ENCODE measurements at regions not wholly inside any gene's neighbourhood (a gene's known extent, or its start where the extent isn't known, plus 50 kb on each side); places are given as distances from the start of the nearest gene placed in this dataset.
"Not testable (repeated sequence)": the region's sequence is repeated elsewhere in the genome, so short reads cannot be mapped to it uniquely, and the experiment has no call there.

DNA sequence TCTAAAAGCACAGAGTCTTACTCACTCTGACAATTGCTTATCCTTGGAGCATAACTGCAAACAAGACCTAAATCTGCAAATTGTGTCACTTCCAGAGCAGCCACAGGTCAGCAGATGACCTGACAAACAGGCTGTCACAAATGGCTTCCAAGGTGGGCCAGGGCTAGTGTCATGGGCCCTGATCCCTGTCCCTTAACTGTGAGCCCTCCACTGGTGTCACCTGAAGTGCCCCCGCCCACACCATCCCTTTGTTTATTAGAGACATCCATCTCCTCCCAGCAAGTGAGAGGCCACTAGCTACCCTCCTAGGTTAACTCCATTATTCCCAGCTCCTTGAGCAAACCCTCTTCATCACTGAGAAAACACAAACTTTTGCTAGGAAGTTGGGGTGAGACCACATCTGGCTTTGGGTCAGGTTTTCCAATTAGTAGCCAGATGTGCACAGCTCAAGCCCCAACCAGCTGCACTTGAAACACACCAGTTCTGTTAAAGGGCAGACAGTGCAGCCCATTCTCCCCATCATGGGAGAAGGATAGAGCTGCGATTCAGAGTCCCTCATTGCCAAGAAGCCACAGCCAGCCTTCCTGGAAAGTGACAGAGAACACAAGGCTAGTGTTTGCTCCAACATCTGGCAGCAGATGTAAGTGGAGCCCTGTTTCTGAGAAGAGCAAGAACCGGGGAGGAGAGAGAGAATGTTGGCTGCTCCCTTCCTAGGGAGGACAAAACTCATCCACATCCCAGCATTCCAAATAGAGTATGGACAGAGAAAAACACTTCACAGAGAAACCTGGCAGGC, 75.7 kb upstream of the NANOS1 start:
- no peak for DNase-seq

- no peak for DNase-seq
These were observed 74.0 kb upstream of the NANOS1 start for GRCh38 chr10:118955531-118955930.

DNA sequence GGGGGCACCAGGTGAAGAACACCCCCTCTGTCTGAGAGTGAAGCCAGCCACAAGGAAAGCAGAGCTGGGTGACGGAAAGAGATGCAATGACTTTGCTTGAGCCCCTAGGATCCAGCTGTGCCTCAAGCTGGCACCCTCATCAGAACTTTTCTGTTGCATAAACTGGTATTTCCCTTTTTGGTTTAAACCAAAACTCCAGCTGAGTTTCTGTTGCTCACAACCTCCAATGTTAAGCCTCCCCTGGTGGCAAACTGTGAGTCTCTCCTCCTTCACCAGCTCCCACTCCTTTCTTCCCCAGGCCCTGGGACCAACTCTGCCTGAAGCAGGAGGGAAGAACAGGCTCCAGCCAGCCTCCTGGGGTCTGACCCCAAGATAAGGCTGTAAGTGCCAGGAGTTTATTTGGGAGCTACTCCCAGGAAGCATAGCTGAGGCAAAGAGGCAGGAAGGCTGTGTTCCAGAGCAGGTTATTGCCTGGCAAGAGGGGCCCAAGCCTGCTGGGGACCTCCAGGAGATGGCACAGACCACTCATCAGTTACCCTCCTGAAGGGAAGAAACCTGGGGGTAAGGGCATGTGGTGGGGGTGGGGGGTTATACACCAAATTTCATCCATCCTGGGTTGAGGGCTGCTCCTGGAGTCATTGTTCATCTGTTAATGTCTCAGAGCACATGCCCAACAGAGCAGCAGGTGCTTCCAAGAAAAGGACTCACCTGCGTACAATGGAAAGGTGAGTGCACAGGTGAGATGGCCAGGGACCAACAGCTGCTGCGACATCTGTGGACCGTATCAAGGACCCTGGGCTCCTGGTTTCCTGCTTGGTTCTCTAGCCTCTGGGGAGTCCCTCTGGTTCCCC, 73.3 kb upstream of the NANOS1 start:
- DNase-seq = peak; percentile 81

DNA sequence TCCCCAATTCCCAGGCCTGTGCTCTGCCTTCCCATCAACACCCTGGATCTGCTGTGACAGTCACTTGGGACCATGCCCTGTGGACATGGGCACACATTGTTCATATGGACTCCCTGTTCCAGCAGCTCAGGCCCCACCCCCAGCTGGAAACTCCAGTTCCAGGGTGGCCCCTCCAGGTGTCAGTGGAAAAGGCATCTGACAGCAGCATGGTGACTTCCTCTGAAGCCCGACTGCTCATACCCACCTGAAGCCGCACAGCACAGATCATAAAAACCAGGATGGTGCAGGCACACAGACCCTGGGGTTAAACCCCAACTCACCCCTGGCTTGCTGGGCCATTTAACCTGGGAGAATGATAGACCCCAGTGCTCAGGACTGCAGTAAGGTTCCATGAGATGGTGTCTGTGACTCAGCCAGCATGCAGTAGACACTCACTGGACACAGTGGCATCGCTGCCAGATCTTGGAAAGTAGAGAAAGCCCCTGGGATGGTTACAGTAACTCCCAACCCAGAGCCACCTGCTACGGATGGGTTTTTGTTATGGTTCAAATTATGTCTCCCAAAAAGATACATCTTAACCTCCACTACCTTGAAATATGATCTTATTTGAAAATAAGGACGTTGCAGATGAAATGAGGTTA, 72.6 kb upstream of the NANOS1 start:
- no peak for DNase-seq

GRCh38 chr10:118957443-118957825, 72.1 kb upstream of the NANOS1 start:
- no peak for DNase-seq

DNA sequence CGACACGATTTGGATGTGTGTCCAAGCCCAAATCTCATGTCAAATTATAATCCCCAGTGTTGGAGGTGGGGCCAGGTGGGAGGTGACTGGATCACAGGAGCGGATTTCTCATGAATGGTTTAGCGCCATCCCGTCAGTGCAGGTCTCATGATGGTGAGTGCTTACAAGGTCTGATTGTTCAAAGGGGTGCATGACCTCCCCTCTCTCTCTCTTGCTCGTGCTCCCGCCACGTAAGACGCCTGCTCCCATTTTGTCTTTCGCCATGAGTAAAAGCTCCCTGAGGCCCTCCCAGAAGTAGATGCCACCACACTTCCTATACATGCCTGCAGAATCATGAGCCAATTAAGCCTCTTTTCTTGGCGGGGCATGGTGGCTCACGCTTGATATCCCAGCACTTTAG, 71.5 kb upstream of the NANOS1 start:
- DNase-seq = no peak

DNA sequence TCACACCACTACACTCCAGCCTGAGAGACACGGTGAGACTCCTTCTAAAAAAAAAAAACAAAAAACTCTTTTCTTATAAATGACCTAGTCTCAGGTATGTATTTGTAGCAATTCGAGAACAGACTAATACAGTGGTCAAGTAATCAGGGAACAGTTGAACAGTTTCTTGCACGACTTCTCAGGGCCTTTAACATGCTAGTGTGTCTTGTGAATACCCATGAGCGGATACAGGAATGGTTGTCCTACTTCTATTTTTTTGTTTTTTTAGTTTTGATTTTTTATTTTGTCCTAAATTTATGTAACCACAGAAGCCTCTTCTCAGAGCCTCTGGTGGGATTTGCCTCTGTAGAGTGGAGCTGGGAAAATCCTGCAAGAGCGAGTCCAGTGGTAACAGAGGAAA, 71.0 kb upstream of the NANOS1 start:
- DNase-seq = no peak

DNA sequence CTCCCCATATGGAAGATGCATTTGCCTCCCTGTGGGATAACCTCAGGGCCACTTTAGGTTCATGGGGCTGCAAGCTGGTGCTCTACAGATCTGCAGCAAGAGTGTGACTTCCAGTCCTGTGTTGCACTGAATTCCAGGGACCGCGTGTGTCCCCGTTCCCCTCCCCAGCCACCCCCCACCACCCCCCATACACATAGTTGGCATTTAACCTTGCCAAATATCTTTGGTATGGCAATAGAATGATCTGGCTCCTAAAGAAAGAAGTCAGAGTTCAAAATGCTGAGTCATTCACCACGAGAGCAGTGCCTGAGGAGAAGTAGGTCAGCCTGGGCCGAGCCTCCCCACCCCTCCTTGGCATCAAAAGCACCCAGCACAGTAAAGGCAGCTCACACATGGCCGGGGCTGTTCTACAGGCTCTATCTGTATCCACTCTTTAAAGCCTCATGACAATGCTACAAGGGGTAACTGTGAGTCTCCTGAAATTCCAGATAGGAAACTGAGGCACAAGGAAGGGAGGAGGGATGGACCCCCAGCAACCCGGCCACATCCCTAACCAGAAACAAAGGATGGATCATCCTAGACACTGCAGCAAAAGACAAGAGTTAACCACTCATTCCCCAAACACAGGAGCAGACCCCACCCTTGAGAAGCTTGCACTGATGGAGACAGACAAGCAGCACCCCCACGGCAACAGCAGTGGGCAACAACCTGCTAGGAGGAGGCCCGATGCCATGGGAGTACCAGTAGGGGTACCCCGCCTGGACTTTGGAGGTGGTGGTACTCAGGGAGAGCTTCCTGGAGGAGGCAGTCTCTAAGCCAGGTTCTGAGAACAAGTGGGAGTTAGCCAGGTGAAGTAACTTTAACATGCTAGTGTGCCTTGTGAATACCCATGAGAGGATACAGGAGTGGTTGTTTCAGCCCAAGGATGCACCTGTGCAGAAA, 70.3 kb upstream of the NANOS1 start:
- DNase-seq = peak; percentile 72

GRCh38 chr10:118960157-118961090, 69.1 kb upstream of the NANOS1 start:
- no peak for DNase-seq

DNA sequence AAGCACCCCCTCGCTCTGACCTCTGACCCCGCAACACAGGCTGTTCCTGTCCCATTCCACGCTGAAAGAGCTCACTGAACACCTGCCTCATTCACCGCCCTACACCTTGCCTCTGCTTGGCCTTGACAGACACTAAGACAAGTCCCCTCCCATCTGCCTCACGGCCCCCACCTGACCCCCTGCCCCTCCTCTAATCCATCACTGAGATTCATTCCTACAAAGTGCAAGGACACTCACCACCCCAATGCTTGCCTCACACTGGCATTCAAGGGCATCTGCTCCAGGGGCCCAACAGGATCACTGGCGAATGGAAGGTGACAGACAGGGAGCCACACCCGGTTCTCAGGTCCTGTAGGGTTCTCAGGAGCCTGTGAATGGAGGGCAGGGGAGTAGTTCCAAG, 68.1 kb upstream of the NANOS1 start:
- DNase-seq = no peak

- DNase-seq = not testable (repeated sequence)
These were observed 67.1 kb upstream of the NANOS1 start for GRCh38 chr10:118962331-118962868.

GRCh38 chr10:118963341-118963740, 66.2 kb upstream of the NANOS1 start:
- DNase-seq = no peak

DNA sequence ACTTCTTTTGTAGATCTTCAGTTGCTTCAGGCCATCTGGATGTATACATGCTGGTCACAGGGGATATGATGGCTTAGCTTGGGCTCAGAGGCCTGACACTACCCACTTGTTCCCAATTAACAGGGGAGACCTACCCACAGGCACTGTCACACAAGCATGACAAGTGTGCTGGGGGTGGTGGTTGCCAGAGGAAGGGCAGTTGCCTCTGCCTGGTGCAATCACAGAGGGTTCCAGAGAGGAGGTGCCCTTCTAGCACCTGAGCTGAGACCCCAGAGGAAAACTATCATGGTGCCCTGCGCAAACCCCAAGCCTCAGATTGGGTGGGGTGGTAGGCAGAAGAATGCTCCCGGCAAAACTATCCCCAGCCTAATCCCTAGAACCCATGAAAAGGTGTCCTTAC, 65.6 kb upstream of the NANOS1 start:
- DNase-seq = no peak

GRCh38 chr10:118964476-118964875, 65.0 kb upstream of the NANOS1 start:
- DNase-seq = not testable (repeated sequence)

DNA sequence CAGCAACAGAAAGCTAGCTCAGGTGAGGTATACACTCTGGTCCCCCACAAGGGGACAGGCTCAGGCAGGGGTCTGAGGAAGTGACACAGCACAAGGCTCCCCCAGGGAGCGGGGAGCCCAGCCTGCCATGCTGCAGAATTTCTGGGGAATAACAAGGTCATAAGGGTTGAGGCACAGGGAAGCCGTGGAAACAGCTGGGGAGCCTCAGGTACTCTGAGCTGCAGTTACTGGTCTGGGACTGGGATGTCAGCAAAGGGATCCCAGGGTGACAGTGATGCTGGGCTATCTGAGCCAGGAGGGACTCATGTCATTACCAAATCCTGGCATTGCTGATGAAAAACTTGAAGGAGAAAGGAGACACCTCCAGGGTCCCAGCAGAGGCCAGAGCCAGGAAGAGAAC, 64.4 kb upstream of the NANOS1 start:
- DNase-seq = no peak

GRCh38 chr10:118965645-118966044, 63.9 kb upstream of the NANOS1 start:
- DNase-seq = no peak

DNA sequence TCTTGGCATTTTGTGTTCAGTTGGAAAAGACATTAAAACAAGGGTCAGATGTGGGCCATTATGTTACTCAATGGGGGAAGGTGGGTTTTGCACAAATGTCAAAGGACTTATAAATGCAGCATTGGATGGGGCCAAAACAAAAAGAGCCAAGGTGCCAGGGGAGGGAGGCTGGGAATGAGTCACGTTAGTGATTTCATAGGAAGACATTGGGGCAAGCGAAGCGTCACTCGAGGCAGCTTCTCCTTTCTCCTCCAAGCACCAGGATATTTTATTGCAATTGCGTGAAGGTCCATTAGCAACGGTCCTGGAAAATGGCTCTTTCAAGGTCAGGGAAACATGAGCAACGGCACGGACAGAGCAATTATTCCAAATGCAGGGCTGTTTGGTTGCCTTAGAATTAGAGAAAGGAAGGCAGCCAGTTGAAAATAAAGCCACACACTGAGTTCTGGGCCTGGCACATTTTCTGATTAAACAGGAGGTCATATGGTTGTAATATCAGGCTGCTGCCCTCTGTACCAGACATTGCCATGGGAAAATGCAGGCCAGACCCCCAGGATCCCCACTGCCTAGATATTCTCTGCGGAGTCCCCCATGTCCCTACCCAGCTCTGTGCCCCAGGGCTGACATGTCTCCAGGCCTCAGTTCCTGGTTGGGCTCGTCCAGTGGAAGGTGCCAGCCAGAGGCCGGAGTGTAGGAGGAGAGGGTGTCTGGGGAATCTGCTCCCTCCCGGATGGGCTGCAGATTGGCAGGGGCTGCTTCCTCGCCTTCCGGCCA, 63.3 kb upstream of the NANOS1 start:
- no peak for DNase-seq

DNA sequence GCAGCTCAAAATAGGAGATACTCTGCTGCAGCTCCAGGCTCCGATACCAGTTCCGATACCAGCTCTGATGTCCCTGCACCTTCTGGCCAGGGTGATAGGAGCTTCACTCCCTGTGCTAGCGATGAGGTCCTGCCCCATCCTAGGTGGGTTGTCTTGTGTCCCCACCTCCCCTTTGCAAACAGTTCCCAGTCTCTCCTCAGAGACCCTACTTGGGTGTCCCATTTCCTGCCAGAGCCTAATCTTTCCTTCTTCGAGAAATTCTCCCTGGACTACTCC, 62.7 kb upstream of the NANOS1 start:
- no peak for DNase-seq

DNA sequence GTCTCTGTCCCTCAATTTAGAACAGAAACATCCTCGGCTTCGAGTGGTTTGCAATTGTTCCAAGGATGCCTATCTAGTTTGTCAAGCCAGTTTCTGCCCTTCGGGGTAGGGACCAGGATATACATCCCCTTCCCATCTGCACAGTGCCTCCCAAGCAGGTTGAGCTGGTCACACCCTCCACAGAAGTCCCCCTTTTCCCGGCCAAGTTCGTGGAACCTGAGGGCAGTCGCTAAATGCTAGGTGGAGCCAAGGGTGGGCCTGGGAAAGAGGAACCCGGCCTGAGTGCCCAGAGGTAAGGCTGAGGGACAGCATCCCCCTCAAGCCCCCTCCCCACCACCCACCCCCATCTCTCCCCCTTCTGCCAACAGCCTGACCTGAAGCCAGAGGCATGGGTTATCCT, 62.4 kb upstream of the NANOS1 start:
- no peak for DNase-seq

DNA sequence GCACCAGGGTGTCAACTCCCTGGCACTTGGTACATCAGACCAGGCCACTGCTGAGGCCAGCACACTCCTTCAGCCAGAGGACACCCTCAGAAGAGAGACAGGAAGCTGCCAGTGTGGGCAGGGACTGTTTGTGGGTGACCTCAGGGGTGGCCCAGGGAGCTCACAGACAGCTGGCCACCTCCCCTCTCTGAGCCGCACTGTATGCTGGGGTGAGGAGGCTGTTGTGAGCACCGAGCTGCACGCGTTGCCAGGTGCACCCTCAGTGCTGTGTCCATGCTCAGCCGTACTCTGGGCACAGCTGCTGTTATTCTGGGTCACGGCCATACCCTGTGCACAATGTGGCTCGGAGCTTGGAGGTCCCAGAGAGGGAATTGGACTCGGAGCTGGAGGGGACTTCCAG, 61.5 kb upstream of the NANOS1 start:
- no peak for DNase-seq

GRCh38 chr10:118968482-118968881, 61.0 kb upstream of the NANOS1 start:
- no peak for DNase-seq

Measured in MV-4-11 (cell line).